GM18520 (cell line): ENCODE measurements at regions not wholly inside any gene's neighbourhood (a gene's known extent, or its start where the extent isn't known, plus 50 kb on each side); places are given as distances from the start of the nearest gene placed in this dataset.
"Not testable (repeated sequence)": the region's sequence is repeated elsewhere in the genome, so short reads cannot be mapped to it uniquely, and the experiment has no call there.

Source experiments
- ATAC-seq: cut with Tn5 transposase; IDR thresholded peaks from one replicate; pipeline ENCODE4 v1.9.1; 2021; ENCODE audit not compliant: unreplicated experiment

DNA sequence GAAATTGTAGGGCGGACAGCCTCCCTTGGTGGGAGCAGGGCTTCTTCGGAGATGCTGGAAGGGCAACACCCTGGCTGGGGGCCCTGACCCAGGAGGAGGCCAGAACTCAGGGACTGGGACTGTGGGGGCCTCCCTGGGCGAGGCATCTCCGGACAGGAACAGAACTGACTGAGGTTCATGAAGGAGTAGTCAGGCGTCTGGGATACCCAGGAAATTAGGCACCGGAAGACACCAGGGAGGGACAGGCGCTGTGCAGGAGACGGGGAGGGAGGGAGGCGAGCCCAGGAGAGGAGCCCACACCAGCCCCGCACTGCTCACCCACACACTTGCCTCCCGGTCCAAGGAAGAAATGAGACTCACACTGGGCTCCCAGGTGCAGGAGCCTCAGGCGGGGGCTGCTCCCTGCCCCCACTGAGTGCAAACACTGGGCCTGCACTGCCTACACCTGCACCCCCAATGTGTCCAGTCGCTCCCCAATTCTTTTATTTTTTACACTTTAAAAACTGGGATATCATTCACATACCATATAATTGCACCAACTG is 262.6 kb upstream of the SFSWAP start:
- ATAC-seq: no peak

DNA sequence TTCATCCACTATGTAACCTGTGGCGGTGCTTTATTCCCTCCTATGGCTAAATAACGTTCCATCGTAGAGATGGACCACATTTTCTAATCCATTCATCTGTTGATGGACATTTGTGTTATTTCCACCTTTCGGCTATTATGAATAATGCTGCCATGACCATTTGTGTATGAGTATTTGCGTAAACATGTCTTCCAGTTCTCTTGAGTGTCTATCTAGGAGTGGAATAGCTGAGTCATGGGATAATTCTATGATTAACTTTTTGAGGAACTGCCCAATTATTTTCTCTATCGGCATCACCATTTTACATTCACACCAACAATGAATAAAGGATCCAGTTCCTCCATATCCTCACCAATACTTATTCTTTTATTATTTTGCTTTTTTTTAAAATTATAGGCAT is 261.9 kb upstream of the SFSWAP start:
- no peak for ATAC-seq

DNA sequence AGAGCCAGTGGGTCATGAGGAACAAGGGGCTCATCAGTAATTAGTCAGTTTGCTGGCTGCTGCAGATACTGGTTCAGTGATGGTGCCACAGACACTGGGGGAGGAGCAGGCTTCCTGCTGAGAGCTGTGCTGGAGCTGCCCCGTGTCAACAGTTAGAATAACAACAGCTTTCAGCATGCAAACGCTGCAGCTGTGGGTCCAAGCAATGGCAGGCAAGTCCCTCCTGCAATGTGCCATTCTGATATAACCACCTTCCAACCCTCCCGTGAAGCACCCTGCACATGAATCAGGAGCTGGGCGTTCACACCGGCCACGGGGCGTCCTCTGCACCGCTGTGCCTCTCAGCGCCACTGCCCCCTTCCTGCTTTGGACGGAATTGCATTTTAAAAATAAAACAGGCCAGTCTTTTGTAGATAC is 258.4 kb upstream of the SFSWAP start:
- no peak for ATAC-seq

GRCh38 chr12:131454418-131455217 is 256.3 kb upstream of the SFSWAP start:
- peak; percentile 60 for ATAC-seq

GRCh38 chr12:131455218-131455506 is 255.7 kb upstream of the SFSWAP start:
- no peak for ATAC-seq

DNA sequence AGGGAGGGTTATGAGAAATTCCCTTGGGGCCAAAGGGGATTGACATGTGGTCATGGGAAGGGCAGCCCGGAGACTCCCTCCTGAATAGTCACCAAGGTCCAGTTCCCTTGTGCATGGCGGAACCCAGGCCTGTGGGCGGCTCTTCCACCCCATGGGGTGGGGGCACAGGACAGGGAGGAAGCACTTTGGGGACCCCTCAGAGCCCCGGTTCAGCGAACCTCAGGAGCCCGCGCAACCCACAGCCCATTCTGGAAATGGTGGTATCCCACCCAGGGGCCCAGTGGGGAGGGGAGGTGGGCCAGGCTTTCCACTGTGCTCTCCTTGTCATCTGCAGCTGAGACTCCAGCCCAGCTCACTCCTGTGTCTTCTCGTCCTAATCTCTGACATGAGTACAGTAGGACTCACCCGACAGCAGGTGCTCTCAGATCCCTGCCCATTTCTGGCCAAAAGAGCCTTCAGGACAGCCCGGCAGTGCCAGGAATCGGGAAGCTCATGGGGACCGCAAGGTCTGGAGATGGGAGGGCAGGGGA is 255.2 kb upstream of the SFSWAP start:
- ATAC-seq: no peak

- no peak for ATAC-seq
These were observed 254.4 kb upstream of the SFSWAP start for GRCh38 chr12:131456301-131457027.

DNA sequence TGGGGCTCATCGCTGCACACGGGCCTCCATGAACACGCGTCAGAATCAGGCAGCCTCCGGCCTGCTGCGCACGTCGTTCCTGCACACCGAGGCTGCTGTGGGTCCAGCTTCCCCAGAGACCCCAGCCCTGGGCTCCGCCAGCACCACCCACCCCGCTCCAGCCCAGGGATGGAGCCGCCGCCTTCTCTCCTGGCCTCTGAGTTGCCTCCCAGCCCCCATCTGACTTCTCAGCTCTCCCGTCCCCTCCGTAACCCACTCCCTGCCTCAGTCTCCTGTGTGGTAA is 253.9 kb upstream of the SFSWAP start:
- no peak for ATAC-seq

DNA sequence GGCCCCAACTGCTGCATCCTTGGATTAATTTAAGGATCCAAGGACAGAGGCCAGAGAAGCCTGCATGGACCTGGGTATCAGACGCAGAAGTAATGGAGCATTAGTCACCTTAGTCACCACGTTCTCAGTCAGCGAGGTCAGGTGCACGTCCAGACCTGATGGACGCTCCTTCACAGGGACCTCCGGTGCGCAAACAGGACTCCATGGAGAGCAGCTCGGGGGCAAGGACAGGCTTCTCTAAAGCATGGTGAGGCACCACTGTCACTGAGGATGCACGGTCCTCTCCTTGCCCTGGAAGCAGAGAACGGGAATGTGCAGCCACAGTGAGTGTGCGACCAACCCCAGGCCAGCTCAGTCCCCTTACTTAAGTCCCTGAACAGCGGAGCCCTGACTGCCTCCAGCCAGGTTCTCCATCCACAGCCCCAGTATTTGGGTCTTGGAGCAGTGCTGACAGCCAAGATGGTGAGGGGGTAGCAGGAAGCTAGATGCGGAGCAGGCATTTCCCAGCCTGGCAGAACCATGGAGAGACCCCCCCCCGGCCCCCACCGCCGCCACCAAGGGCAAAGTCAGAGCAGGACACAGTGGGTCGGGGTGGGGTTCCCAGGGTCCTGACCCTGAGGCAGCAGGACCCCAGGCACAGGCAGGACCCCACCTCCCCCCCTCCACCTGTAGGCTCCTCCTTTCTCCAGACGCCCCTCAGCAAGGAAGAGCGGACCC is 253.4 kb upstream of the SFSWAP start:
- ATAC-seq: no peak

DNA sequence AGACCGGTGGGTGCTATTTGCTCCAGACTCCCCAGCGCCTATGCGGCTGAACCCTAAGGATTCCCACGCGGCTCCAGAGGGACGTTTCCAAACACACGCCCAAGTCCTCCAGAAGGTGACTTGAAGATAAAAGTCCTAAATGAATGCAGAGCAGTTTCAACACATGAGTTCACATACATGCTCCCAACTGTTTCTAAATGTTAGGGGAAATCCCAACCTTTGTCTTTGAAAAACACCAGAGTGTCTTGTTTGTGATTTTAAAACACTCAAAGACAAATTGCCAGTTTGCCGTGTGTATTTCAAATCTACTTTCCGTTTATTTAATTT is 252.9 kb upstream of the SFSWAP start:
- ATAC-seq: no peak

GRCh38 chr12:131458931-131459772 is 251.7 kb upstream of the SFSWAP start:
- ATAC-seq: no peak

DNA sequence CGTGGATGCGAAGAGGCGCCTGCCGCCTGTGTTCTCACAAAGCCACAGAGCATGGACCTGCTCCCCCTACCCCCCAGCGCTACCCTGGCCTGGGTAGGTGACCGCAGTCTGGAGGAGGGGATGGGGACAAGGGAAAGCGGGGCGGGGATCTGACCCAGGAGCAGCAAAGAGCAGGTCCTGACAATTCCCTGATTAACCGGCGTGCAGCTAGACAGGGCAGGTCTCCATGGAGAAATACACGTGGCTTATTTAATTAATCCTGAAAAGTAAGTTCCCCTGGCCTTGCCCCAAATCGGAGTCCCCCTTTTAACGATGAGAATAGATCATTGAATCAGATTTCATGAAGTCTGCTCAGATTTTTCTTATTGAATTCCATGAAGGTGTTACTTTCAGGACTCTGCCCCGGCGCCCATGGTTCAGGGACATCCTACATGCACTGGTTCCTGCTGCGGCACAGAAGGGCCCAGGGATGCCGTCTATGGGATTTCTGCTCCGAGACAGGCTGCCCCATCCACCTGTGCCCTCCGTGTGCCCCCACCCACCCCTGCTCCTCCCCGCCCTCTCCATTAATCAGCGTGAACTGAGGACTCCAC is 251.0 kb upstream of the SFSWAP start:
- ATAC-seq: no peak

DNA sequence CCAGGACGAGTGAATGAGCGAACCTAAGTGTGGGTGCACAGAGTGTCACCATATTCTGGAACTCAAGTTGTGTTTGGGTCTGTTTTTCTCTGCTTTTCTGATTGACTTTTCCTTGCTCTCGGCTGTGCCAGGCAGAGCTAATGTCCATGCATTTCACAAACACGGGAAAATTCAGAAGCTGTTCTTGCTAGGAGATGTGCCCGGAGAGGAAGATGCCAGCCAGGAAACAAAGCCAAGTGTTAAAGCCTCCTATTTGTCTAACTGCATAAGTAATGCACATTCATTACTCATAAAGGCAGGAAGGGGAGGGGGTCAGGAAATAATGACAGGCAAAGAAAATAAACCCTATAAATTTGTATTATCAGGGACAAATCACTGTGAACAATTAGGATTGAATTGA is 250.4 kb upstream of the SFSWAP start:
- no peak for ATAC-seq

GRCh38 chr12:131461096-131461495 is 249.8 kb upstream of the SFSWAP start:
- no peak for ATAC-seq

GRCh38 chr12:131463174-131463573 is 247.7 kb upstream of the SFSWAP start:
- no peak for ATAC-seq

- no peak for ATAC-seq
These were observed 246.8 kb upstream of the SFSWAP start for GRCh38 chr12:131464081-131464480.

GRCh38 chr12:131466306-131466705 is 244.6 kb upstream of the SFSWAP start:
- no peak for ATAC-seq

DNA sequence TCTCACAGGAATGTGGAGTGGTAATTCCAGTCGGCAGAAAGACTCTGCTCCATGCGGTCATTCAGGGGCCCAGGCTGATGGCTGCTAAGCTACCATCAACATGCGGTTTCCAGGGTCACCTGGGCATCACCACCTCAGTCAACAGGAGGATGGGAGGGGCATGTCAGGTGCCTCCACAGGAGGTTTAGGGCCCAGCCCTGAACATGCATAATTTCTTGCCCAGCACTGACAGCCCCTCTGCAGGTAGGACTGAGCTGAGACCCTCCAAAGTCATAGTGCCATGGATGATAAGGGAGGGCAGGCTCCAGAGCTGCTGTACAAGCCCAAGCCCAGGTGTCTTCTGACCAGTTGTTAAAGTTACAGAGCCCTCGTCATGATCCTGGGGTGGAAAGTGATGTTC is 244.0 kb upstream of the SFSWAP start:
- no peak for ATAC-seq

GRCh38 chr12:131468206-131468605 is 242.7 kb upstream of the SFSWAP start:
- no peak for ATAC-seq

- ATAC-seq: not testable (repeated sequence)
These were observed 240.9 kb upstream of the SFSWAP start for GRCh38 chr12:131469945-131470344.
